ENCODE measurements at regions not wholly inside any gene's neighbourhood (a gene's known extent, or its start where the extent isn't known, plus 50 kb on each side); places are given as distances from the start of the nearest gene placed in this dataset.
A peak's percentile ranks its signal among the peaks of the same experiment; 100 is the strongest.

- H3K36me3 Mint-ChIP-seq (ENCODE audit: insufficient read depth) = no peaks in the 10 kb centered on the region
Observed at GRCh38 chr18:33934258-33934657, 290.5 kb downstream of the NOL4 start.

GRCh38 chr18:33928231-33928630, 296.5 kb downstream of the NOL4 start:
- no peaks in the 10 kb centered on the region for H3K9me3 Mint-ChIP-seq (ENCODE audit: low read depth)
- DNase-seq (ENCODE audit: low spot score, unreplicated experiment) = no peak
- H3K36me3 Mint-ChIP-seq (ENCODE audit: insufficient read depth) = no peaks in the 10 kb centered on the region
- no peaks in the 10 kb centered on the region for H3K27me3 Mint-ChIP-seq
- no peak for TF ChIP-seq CTCF (IDR thresholded peaks at IDR 0.05; ENCODE audit: unreplicated experiment)
- H3K4me1 Mint-ChIP-seq (ENCODE audit: low read depth) = peaks cover 6% of the 10 kb centered on the region
- H3K4me3 Mint-ChIP-seq (ENCODE audit: low read depth) = no peak overlapping the region
- no peak overlapping the region for H3K27ac Mint-ChIP-seq

More at GRCh38 chr18:33934258-33934657, 290.5 kb downstream of the NOL4 start:
- Mint-ChIP-seq H3K4me1 (ENCODE audit: low read depth) (no peaks in the 10 kb centered on the region), H3K27ac (no peak overlapping the region), H3K4me3 (ENCODE audit: low read depth) (no peak overlapping the region), H3K9me3 (ENCODE audit: low read depth) (peaks cover 7% of the 10 kb centered on the region), H3K27me3 (no peaks in the 10 kb centered on the region)
- DNase-seq (ENCODE audit: low spot score, unreplicated experiment) = no peak
- no peak for TF ChIP-seq CTCF (IDR thresholded peaks at IDR 0.05; ENCODE audit: unreplicated experiment)

- Mint-ChIP-seq H3K36me3 (ENCODE audit: insufficient read depth) (no peaks in the 10 kb centered on the region), H3K4me3 (ENCODE audit: low read depth) (no peak overlapping the region), H3K27me3 (no peaks in the 10 kb centered on the region), H3K4me1 (ENCODE audit: low read depth) (peaks cover 6% of the 10 kb centered on the region), H3K27ac (no peak overlapping the region), H3K9me3 (ENCODE audit: low read depth) (no peaks in the 10 kb centered on the region)
- no peak for DNase-seq (ENCODE audit: low spot score, unreplicated experiment)
- no peak for TF ChIP-seq CTCF (IDR thresholded peaks at IDR 0.05; ENCODE audit: unreplicated experiment)
Observed at GRCh38 chr18:33924576-33924975, 300.1 kb downstream of the NOL4 start.

DNA sequence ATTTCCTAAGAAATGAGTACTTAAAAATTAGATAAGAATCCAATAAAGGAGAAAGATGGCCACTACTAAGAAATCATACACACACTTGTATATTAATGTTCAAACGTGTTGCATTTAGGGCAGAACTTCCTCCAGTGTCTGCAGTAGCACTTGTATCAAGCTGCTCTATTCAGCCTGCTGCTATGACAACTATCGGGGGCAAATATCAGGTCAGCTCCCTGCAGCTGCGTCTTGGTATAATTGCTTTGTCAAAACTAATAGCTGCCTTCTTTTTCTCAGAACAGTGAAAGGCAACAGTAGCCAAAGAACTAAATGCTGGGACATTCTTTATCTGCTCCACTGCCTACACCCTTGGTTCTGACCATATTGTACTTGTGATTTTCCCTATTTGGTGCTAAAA, 300.7 kb downstream of the NOL4 start:
- Mint-ChIP-seq H3K27me3 (no peaks in the 10 kb centered on the region), H3K9me3 (ENCODE audit: low read depth) (no peaks in the 10 kb centered on the region), H3K4me3 (ENCODE audit: low read depth) (no peak overlapping the region), H3K27ac (peak overlapping the region; percentile 49), H3K4me1 (ENCODE audit: low read depth) (peaks cover 6% of the 10 kb centered on the region), H3K36me3 (ENCODE audit: insufficient read depth) (no peaks in the 10 kb centered on the region)
- TF ChIP-seq CTCF (IDR thresholded peaks at IDR 0.05; ENCODE audit: unreplicated experiment) = no peak
- no peak for DNase-seq (ENCODE audit: low spot score, unreplicated experiment)

- H3K9me3 Mint-ChIP-seq (ENCODE audit: low read depth) = peaks cover 10% of the 10 kb centered on the region
- TF ChIP-seq CTCF (IDR thresholded peaks at IDR 0.05; ENCODE audit: unreplicated experiment) = no peak
- H3K36me3 Mint-ChIP-seq (ENCODE audit: insufficient read depth) = no peaks in the 10 kb centered on the region
- no peak overlapping the region for H3K27ac Mint-ChIP-seq
- no peaks in the 10 kb centered on the region for H3K27me3 Mint-ChIP-seq
- DNase-seq (ENCODE audit: low spot score, unreplicated experiment) = no peak
- H3K4me3 Mint-ChIP-seq (ENCODE audit: low read depth) = no peak overlapping the region
- no peaks in the 10 kb centered on the region for H3K4me1 Mint-ChIP-seq (ENCODE audit: low read depth)
Observed at GRCh38 chr18:33918571-33918970, 306.1 kb downstream of the NOL4 start.
